NCI-H510A treated with DMSO at 0.1 percent for 48 hours (cell line): ENCODE measurements at regions not wholly inside any gene's neighbourhood (a gene's known extent, or its start where the extent isn't known, plus 50 kb on each side); places are given as distances from the start of the nearest gene placed in this dataset.

Source experiments
- DNase-seq: peaks from one replicate; lab custom pipeline; 2025; lab: John Stamatoyannopoulos, UW

GRCh38 chr17:71709946-71710345 is 410.9 kb upstream of the SOX9 start:
- peak; percentile 67 for DNase-seq

DNA sequence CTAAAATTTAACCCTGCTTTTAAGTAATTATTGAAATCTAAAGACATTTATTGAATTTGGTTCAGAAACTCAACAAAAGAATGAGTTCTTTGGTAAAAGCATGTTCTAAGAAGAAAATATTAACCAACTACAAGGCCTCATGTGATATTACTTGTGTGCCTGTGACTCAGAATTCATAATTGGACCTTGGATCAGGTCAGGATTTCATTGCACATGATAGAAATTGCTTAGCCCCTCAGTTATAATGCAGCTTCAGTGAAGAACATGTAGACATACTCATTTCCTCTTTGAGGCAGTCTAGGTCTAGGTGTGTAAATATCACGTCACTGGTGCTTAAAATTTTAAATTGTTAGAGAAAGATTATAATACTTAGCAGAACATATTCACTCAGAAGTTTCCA is 410.0 kb upstream of the SOX9 start:
- DNase-seq = no peak

GRCh38 chr17:71713846-71714245 is 407.0 kb upstream of the SOX9 start:
- DNase-seq = no peak

- DNase-seq = no peak
Measured at GRCh38 chr17:71724339-71724738, 396.5 kb upstream of the SOX9 start.

DNA sequence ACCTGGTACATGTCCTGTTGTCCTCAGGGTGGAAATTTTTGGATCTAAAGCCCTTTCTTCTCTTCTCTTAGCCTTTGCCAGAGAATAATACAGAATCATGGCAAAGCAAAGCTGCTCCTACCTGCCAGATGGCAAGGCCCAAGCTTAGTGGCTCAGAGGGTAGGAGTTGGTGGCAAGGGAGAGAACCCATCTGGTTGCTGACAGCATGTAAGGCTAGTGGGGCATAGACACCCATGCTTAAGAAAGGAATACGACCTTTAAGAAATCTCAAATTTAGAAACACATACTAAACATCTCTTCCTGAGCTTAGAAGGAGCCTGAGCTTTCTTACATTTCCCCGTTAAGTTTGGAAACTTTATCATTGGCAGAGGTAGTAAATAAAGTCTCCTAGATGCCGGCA is 395.0 kb upstream of the SOX9 start:
- DNase-seq = no peak

GRCh38 chr17:71726341-71726740 is 394.5 kb upstream of the SOX9 start:
- no peak for DNase-seq

DNA sequence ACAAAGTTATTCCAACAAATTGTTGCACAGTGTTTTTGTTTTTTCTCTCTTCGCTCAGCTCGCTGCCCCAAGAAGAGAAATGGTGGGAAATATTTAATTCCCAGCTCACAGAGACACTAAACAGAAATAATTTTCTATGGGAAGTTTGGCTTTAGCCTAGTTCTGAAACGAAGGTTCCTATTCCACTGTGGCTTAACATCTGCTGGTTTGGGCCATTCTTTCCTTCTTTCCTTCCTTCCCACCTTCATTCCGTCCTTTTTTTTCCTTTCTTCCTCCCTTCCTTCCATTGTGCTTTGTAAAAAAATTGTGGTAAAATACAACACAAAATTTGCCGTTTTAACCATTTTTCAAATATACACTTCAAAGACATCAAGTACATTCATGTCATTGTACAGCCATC is 393.5 kb upstream of the SOX9 start:
- DNase-seq = no peak

DNA sequence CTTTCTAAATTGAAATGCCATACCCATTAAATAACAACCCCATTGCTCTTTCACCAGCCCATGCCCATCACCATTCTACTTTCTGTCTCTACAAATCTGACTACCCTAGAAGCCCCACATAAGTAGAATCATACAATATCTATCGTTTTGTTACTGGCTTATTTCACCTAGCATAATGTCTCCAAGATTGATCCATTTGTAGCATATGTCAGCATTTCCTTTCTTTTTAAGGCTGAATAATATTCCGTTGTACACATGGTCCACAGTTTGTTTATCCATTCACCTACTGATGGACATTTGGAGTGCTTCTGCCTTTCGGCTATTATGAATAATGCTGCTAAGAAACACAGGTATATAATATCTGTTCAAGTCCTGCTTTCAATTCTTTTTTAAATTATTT is 393.1 kb upstream of the SOX9 start:
- DNase-seq = no peak

DNA sequence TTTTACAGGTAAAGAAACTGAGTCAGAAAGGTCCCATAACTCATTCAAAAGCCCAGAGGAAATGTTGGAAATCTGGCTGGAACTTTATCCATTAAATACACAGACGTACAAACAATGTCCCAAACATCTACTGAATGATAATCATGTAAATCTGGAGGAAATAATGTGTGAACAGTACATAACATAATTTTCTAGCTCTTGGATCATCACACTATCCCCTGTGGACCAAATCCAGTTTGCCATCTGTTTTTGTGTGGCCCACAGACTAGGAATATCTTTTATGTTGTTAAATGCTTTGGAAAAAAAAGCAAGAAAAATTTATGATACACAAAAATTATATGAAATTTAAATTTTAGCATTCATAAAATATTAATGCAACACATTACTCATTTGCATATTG is 389.9 kb upstream of the SOX9 start:
- DNase-seq = no peak

GRCh38 chr17:71735893-71736292 is 384.9 kb upstream of the SOX9 start:
- no peak for DNase-seq

DNA sequence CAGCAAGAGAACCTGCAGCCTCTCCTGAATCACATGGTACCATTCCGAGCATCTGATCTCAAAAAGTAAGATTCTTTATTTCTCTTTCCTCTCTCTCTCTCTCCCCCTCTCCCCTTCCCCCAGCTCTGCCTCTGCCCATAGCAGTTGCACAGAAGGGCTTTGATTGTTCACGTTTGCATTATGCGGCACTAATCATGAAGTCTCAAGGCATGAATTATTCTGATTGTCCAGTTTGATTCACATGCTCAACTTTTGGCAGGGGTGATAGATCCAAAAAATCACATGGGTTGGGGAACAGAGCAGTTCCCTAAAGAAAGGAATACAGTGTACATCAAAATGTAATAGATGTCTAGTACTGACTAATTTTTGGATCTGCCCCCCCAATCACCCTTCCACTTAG is 380.0 kb upstream of the SOX9 start:
- DNase-seq = no peak

DNA sequence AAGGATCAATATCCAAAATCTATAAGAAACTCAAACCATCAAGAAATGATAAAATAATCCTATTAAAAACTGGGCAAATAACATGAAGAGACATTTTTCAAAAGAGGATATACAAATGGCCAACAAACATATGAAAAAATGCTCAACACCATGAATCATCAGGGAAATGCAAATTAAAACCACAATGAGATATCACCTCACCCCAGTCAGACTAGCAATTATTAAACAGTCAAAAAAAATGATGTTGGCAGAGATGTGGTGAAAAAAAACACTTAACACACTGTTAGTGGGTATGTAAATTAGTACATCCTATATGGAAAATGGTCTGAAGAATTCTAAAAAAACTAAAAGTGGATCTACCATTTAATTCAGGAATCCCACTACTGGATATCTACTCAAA is 379.0 kb upstream of the SOX9 start:
- no peak for DNase-seq

DNA sequence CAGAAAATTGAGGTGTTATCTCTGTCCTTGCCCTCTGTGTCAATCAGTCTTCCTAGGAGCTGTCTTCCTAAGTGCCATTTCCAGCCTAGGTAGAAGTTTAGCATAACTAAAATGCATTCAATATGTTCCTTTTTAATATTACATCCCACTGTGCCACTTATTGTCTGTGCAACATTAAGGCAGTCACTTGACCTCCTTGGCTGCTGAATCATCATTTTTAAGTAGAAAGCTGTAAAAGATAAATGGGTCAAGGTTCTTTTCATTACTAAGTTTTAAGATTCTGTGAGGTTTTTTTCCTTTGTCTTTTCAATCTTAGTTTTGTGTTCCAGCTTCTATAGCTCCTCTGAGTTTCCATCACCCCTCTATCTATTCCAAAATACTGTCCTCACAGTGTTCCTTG is 371.9 kb upstream of the SOX9 start:
- no peak for DNase-seq

DNA sequence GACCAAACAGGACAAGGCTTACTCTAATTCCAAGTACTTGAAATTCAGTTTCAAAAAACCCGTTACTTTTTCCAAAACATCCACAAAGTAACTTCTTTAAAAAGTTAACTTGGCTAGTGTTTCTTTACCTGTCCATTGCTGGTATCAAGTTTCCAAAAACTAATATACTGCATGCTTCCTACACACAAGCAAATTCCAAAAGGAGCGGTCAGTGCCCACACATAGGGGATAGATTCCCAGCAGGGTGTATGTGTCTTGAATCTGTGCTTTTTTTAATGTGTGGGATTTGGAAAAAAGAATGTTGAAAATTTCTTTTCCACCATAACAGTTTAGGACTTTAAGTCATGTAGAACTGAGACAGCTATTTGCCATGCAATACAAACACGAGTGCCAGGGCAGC is 367.8 kb upstream of the SOX9 start:
- no peak for DNase-seq

DNA sequence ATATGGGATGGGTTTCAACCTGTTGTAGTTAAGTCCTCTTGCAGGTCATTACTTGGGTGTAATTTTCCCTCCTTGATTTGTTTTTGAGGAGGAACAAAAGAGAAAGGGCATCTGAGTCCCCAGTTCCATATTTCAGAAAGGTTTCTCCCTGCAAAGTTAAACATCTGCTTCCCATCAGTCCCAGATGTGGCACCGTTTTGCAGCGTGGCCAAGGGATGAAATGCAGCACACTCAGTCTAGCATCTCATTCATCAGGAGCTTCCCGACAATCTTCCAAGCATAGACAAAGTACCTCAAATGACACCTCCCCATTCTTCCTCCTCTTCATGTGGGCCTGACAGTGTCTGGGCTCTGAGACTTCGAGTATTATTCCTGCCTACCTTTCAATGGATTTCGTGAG is 363.7 kb upstream of the SOX9 start:
- DNase-seq = no peak

GRCh38 chr17:71757956-71758355 is 362.9 kb upstream of the SOX9 start:
- DNase-seq = no peak

DNA sequence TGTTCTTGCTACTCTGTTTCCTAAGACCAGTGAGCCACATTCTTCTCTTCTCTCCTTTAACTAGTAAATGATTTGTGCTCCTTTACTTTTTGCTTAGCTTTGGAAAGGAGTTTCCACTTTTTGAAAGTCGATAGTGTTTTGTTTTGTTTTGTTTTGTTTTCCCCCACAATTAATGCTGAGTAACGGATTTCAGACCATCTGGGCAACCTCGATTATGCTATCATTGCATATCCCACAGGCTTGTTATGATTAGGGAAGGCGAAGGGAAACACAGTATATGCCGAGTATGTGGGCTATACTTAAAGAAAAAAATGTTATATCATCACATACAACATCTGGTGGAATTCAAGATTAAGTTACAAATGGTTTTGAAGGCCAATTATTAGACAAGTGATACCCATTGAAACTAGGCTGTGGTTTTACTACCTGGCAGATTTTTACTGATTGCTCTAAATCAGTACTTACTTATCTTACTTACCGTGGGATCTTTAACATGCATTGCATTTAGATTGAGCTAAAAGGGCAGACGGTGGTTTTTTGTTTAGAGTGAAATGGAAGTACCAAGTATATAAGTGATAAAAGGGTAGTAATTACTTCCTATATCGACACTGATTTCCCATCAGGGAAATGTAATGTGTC is 361.3 kb upstream of the SOX9 start:
- DNase-seq = no peak

GRCh38 chr17:71760062-71760720 is 360.6 kb upstream of the SOX9 start:
- no peak for DNase-seq

DNA sequence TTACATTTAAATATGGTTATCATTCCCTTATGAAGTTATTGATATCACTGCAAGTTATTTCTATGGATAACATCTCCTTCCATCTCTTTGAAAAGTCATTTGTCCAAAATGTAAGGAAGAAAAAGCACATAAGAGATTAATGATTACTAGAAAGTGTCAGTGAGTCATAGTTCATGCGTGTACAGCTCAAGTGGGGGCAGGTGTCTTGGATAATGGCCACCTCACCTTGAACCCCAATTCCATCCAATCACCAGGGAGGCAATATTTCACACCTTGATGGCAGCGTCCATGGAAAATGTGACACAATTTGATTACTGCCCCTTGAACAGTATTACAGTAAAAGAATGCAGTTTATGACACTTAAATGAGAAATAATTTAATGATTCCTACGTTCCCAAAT is 358.3 kb upstream of the SOX9 start:
- no peak for DNase-seq

DNA sequence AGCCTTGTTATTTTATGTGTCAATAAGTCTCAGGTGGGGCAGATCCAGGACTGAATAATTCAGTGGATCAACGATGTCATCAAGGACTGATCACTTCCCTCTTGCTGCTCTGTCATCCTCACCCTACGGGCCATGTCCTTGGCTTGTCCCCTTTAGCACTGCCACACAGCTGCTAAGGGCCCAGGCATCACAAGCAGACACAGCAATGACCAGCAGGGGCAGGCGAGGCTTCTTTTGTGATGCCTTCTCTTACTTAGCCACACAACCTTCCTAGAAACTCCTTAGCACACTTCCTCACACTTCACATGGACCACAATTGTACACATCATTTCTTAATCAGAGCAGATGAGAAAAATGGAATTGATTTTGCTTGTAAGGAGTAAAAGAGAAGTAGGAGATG is 356.3 kb upstream of the SOX9 start:
- DNase-seq = peak; percentile 10

DNA sequence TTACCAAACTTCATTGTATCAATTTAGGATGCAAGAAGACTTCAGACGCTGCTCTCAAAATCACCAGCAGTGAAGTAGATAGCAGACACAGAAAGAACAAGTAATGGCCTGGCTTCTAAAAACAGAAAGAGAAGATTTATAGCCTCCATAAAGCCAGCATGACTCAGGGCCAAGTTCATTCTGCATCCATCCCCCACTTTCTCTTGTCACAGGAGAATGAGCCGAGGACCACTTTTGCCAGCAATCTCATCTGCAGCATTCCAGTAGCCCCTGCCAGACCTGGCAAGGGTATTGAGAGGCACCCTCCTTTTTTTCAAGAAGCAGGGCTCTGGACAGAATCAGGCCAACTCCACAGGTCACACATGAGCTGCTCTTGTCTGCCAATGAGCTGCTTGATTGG is 355.4 kb upstream of the SOX9 start:
- DNase-seq = no peak

DNA sequence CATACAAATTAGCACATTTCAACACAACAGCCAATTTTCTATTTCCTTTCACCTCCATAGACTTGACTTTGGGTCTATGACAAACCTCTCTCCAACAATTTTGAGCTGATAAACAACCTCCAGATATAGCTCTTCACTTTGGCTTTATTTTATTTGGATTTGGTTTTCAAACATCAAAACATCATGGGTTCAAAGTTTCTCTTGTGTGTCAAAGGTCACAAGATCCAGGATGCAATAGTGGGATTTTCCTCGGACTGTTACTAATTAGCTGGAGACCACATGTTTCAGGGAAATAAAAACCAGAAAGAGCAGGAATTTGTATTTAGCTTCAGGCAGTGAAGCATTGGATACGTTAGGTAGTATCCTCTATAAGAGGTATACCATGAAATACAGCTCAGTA is 351.0 kb upstream of the SOX9 start:
- DNase-seq = no peak

DNA sequence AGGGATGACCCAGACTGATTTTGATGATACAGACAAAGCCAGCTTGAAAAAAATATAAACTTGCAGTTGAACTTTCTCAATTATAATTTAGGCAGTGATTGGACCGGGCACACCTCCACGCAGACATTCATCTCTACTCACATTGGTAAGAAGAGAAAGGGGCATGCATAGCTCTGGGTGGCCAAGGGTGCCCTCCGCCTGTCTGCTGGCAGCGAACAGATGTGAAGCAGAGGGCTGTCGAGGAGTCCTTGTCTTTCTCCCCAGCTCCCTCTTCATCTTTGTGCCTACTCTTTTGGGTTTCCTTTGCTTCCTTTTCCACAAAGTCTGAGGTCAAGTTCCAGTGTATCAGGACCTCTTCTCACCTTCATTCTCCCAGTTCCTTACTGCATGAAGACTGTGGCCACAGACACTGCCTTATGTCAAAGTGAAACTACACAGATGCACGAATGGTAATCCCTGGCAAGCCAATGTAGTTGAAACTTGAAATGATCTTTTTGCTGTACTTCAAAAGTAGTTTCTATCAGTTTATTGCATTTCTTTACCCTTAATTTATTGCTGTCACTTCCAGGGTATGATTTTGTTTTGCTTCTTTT is 343.7 kb upstream of the SOX9 start:
- DNase-seq = no peak

- DNase-seq = no peak
Measured at GRCh38 chr17:71779482-71779881, 341.3 kb upstream of the SOX9 start.
